ENCODE measurements at regions not wholly inside any gene's neighbourhood (a gene's known extent, or its start where the extent isn't known, plus 50 kb on each side); places are given as distances from the start of the nearest gene placed in this dataset.

GRCh38 chr6:144782634-144783033, 497.5 kb downstream of the UTRN start:
- TF ChIP-seq, protein P1, sequence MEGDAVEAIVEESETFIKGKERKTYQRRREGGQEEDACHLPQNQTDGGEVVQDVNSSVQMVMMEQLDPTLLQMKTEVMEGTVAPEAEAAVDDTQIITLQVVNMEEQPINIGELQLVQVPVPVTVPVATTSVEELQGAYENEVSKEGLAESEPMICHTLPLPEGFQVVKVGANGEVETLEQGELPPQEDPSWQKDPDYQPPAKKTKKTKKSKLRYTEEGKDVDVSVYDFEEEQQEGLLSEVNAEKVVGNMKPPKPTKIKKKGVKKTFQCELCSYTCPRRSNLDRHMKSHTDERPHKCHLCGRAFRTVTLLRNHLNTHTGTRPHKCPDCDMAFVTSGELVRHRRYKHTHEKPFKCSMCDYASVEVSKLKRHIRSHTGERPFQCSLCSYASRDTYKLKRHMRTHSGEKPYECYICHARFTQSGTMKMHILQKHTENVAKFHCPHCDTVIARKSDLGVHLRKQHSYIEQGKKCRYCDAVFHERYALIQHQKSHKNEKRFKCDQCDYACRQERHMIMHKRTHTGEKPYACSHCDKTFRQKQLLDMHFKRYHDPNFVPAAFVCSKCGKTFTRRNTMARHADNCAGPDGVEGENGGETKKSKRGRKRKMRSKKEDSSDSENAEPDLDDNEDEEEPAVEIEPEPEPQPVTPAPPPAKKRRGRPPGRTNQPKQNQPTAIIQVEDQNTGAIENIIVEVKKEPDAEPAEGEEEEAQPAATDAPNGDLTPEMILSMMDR (IDR thresholded peaks at IDR 0.05; ENCODE audit: control extremely low read depth in 1 of 3, insufficient read depth in 1 of 3, low read depth in 1 of 3, low read length in 3 of 3), result no peak
- TF ChIP-seq POLR2A (IDR thresholded peaks at IDR 0.05; ENCODE audit: control extremely low read depth in 1 of 2, low read depth in 2 of 2, low read length in 2 of 2) (no peak), RNF2 (IDR thresholded peaks at IDR 0.05; ENCODE audit: borderline replicate concordance, low read depth, low read length, missing control alignments, poor library complexity, severe bottlenecking) (no peak), CEBPB (IDR thresholded peaks at IDR 0.05; ENCODE audit: low read depth, low read length) (no peak), CREB1 (IDR thresholded peaks at IDR 0.05) (no peak), TBP (IDR thresholded peaks at IDR 0.05; ENCODE audit: low read depth, low read length) (no peak), HDAC2 (IDR thresholded peaks at IDR 0.05; ENCODE audit: borderline replicate concordance in 1 of 2, low read depth in 2 of 2, low read length in 2 of 2) (no peak), RAD21 (IDR thresholded peaks at IDR 0.05 in 1 of 2, conservative IDR thresholded peaks at IDR 0.05 in 1 of 2; ENCODE audit: low read depth in 2 of 2, low read length in 2 of 2) (no peak), EZH2 (IDR thresholded peaks at IDR 0.05; ENCODE audit: low read depth, low read length, severe bottlenecking) (no peak), YY1 (IDR thresholded peaks at IDR 0.05; ENCODE audit: low read depth, low read length) (no peak)
- TF ChIP-seq, protein P2, sequence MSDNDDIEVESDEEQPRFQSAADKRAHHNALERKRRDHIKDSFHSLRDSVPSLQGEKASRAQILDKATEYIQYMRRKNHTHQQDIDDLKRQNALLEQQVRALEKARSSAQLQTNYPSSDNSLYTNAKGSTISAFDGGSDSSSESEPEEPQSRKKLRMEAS (IDR thresholded peaks at IDR 0.05), result no peak

Measured in H1 (cell line).